Prostate gland (tissue), 2 donors: ENCODE measurements at regions not wholly inside any gene's neighbourhood (a gene's known extent, or its start where the extent isn't known, plus 50 kb on each side); places are given as distances from the start of the nearest gene placed in this dataset.

Experiments used
- CTCF ChIP-seq, 4 experiments: fragments of 200-600 bp in 2 of 4; fragments of 450-650 bp in 2 of 4; sonication (generic) in 2 of 4; IDR thresholded peaks; 1 replicate in 3 of 4; 2 replicates in 1 of 4; pipeline ENCODE4 v1.5.1; 2016 to 2019; ENCODE audit warnings: antibody characterized with exemption in 4 of 4, mild to moderate bottlenecking in 2 of 4, moderate library complexity in 2 of 4
- POLR2A ChIP-seq: fragments of 450-650 bp; IDR thresholded peaks from one replicate; pipeline ENCODE4 v1.6.1; 2016; ENCODE audit warnings: antibody characterized with exemption, mild to moderate bottlenecking
- POLR2AphosphoS5 ChIP-seq: sonication (generic); formaldehyde crosslinking; IDR thresholded peaks from one replicate; pipeline ENCODE4 v1.6.1; 2017; ENCODE audit warnings: antibody characterized with exemption

GRCh38 chr5:39558541-39558940 lies 133.8 kb upstream of the DAB2 start:
- TF ChIP-seq CTCF (IDR thresholded peaks at IDR 0.05) (no peak), POLR2AphosphoS5 (no peak), POLR2A (no peak)
